Suprapubic skin (tissue), 3 donors: ENCODE measurements at regions not wholly inside any gene's neighbourhood (a gene's known extent, or its start where the extent isn't known, plus 50 kb on each side); places are given as distances from the start of the nearest gene placed in this dataset.

ENCODE experiments used
- CTCF ChIP-seq, 2 donors: fragments of 200-600 bp in 1 of 2; fragments of 450-650 bp in 1 of 2; sonication (generic) in 1 of 2; IDR thresholded peaks; one replicate each; pipeline ENCODE4 v1.5.1; 2016 to 2019; ENCODE audit warnings: antibody characterized with exemption in 2 of 2, mild to moderate bottlenecking in 1 of 2, moderate library complexity in 1 of 2
- EP300 ChIP-seq: sonication (generic); formaldehyde crosslinking; IDR thresholded peaks from one replicate; pipeline ENCODE4 v1.6.1; 2017; ENCODE audit warnings: antibody characterized with exemption
- POLR2A ChIP-seq, 2 donors: fragments of 450-650 bp; IDR thresholded peaks; one replicate each; pipeline ENCODE4 v1.6.1; 2017; ENCODE audit warnings: antibody characterized with exemption in 2 of 2, mild to moderate bottlenecking in 2 of 2, moderate library complexity in 2 of 2

- TF ChIP-seq CTCF (IDR thresholded peaks at IDR 0.05) (no peak), POLR2A (IDR thresholded peaks at IDR 0.05) (no peak), EP300 (no peak)
These were observed 1151.1 kb downstream of the GATA3 start for GRCh38 chr10:9205558-9205957.
